ENCODE measurements at regions not wholly inside any gene's neighbourhood (a gene's known extent, or its start where the extent isn't known, plus 50 kb on each side); places are given as distances from the start of the nearest gene placed in this dataset.
A peak's percentile ranks its signal among the peaks of the same experiment; 100 is the strongest.

DNA sequence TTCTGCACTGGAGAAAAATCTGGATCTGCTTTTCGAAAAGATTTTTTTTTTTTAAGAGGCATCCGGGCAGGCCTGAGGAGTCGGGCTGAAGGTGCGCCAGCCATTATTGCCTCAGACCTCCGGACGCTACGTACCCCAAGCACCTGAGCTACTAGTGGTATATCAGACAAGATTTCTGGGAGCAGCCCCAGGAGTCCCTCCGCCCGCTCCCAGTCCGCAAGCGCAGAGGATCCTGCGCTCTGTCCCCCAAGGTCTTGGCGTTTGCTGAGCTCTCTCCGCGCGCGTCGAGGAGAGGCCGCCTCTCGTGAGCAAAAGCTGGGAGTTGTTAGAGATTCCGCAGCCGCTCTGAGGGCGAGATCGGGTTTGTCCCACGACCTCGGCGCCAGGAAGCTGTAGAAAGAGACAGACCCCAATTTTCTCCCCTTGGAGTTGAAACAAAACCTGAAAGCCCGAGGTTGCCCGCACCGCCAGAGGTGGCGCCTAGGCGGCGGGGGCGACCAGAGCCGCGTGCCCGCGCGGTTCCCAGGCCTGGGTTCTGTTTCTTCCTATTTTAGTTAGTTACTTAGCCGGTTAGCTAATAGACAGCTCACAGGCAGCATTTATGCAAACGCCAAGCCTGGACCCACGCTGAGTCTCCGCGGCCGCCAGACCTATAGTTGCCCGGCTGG, 72.5 kb upstream of the POLG start:
- TF ChIP-seq, protein P1, sequence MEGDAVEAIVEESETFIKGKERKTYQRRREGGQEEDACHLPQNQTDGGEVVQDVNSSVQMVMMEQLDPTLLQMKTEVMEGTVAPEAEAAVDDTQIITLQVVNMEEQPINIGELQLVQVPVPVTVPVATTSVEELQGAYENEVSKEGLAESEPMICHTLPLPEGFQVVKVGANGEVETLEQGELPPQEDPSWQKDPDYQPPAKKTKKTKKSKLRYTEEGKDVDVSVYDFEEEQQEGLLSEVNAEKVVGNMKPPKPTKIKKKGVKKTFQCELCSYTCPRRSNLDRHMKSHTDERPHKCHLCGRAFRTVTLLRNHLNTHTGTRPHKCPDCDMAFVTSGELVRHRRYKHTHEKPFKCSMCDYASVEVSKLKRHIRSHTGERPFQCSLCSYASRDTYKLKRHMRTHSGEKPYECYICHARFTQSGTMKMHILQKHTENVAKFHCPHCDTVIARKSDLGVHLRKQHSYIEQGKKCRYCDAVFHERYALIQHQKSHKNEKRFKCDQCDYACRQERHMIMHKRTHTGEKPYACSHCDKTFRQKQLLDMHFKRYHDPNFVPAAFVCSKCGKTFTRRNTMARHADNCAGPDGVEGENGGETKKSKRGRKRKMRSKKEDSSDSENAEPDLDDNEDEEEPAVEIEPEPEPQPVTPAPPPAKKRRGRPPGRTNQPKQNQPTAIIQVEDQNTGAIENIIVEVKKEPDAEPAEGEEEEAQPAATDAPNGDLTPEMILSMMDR (IDR thresholded peaks at IDR 0.05; ENCODE audit: insufficient read depth, low read length), result no peak
- TF ChIP-seq, protein P2, sequence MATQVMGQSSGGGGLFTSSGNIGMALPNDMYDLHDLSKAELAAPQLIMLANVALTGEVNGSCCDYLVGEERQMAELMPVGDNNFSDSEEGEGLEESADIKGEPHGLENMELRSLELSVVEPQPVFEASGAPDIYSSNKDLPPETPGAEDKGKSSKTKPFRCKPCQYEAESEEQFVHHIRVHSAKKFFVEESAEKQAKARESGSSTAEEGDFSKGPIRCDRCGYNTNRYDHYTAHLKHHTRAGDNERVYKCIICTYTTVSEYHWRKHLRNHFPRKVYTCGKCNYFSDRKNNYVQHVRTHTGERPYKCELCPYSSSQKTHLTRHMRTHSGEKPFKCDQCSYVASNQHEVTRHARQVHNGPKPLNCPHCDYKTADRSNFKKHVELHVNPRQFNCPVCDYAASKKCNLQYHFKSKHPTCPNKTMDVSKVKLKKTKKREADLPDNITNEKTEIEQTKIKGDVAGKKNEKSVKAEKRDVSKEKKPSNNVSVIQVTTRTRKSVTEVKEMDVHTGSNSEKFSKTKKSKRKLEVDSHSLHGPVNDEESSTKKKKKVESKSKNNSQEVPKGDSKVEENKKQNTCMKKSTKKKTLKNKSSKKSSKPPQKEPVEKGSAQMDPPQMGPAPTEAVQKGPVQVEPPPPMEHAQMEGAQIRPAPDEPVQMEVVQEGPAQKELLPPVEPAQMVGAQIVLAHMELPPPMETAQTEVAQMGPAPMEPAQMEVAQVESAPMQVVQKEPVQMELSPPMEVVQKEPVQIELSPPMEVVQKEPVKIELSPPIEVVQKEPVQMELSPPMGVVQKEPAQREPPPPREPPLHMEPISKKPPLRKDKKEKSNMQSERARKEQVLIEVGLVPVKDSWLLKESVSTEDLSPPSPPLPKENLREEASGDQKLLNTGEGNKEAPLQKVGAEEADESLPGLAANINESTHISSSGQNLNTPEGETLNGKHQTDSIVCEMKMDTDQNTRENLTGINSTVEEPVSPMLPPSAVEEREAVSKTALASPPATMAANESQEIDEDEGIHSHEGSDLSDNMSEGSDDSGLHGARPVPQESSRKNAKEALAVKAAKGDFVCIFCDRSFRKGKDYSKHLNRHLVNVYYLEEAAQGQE (IDR thresholded peaks at IDR 0.05; ENCODE audit: insufficient replicate concordance, low read depth), result no peak
- peak in 1 of 2 experiments; percentile 65 for DNase-seq (ENCODE audit: low read depth in 1 of 2, low spot score in 1 of 2)
- Histone ChIP-seq H3K4me3 (replicated peaks; ENCODE audit: insufficient read depth, low read length) (no peak overlapping the region), H3K27ac (replicated peaks) (no peak overlapping the region), H3K27me3 (ENCODE audit: insufficient read depth, poor library complexity, severe bottlenecking) (peaks cover 66% of the 10 kb centered on the region)

DNA sequence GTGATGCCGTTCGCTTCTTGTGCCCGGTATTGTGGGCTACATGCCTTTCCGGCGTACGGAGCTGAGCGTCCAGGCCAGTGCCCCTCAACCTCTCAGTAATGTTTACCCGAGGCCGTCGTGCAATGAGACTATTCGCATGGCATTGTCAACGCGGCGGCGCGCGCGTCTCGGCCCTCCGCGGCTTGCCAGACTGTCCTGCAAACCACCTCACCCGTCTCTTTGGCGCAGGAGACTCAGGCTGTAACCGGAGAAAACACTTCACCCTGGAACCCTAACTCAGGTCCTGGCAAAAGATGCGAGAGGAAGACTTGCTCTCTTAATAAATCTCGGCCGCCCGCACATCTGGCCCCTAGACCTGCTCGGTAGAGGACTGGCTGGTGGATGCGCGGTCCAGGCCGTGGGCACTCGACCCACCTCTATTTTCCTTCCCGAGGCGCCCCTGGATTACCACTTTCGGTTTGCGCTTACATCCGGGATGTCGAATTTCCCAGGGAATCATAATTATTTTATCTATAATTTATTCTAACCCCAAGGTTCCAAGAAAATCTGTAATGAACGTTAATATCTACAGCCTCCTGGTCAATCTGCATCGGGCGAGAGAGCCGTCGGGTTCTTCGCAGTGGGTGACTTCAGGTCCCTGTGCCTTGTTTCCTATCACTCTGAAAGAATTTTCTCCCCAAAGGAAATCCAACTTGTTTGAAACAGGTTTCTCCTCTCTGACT, 71.8 kb upstream of the POLG start:
- Histone ChIP-seq H3K27ac (replicated peaks) (no peak overlapping the region), H3K4me3 (replicated peaks; ENCODE audit: insufficient read depth, low read length) (no peak overlapping the region), H3K27me3 (ENCODE audit: insufficient read depth, poor library complexity, severe bottlenecking) (peaks cover 61% of the 10 kb centered on the region)
- no peak for DNase-seq (ENCODE audit: low read depth in 1 of 2, low spot score in 1 of 2)
- TF ChIP-seq, protein P1 (IDR thresholded peaks at IDR 0.05; ENCODE audit: insufficient read depth, low read length), result no peak
- TF ChIP-seq, protein P2 (IDR thresholded peaks at IDR 0.05; ENCODE audit: insufficient replicate concordance, low read depth), result no peak
- TF ChIP-seq POLR2AphosphoS5 (IDR thresholded peaks at IDR 0.05; ENCODE audit: low read depth), result no peak
- no peak for TF ChIP-seq SPI1 (IDR thresholded peaks at IDR 0.05; ENCODE audit: borderline replicate concordance, low read depth)
- TF ChIP-seq GABPA (IDR thresholded peaks at IDR 0.05; ENCODE audit: low read depth), result no peak

DNA sequence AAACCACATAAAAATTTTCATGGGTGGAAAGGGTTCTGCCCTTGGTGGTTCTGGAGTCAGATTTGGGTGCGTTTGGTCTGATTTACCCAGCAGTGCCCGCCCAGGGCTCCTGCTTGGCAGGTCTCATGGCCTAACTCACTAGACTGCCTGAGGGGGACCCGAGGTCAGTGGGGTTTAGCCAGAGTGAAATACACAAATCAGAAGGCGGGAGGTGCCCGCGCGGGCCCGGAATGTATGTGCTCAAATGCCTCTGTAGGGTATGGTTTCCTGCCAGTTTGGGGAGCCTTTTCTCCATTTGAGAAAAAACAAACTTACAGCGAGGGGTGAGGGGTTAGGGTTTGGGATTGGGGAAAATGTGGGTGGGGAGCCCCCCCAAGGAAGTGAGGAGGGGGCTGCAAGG, 70.9 kb upstream of the POLG start:
- Histone ChIP-seq H3K27ac (replicated peaks) (no peak overlapping the region), H3K4me3 (replicated peaks; ENCODE audit: insufficient read depth, low read length) (no peak overlapping the region), H3K27me3 (ENCODE audit: insufficient read depth, poor library complexity, severe bottlenecking) (peaks cover 52% of the 10 kb centered on the region)
- DNase-seq (ENCODE audit: low read depth in 1 of 2, low spot score in 1 of 2), result no peak
- TF ChIP-seq GABPA (IDR thresholded peaks at IDR 0.05; ENCODE audit: low read depth) (no peak), POLR2AphosphoS5 (IDR thresholded peaks at IDR 0.05; ENCODE audit: low read depth) (no peak)

DNA sequence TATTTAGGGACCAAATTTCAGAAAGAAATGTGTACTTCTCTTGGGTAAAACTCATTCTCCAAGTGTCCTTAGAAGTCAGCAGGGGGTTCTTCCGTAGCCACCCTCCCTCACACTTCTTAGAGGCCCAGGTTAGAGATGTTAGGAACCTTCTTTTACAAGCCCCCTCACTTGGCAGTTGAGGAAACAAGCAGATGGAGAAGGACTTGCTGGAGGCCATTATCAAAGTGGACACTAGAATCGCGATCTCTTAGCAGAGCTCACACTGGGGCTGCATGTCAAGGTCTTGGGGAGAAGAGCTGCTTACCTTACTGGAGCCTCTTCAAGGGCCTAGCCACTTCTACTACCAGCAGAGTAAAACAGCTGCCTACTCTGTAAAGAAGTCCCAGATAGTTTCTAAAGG, 69.4 kb upstream of the POLG start:
- H3K4me3 ChIP-seq (replicated peaks; ENCODE audit: insufficient read depth, low read length), result no peak overlapping the region
- DNase-seq (ENCODE audit: low read depth in 1 of 2, low spot score in 1 of 2), result no peak
- no peak overlapping the region for H3K27ac ChIP-seq (replicated peaks)
- peaks cover 37% of the 10 kb centered on the region for H3K27me3 ChIP-seq (ENCODE audit: insufficient read depth, poor library complexity, severe bottlenecking)
- TF ChIP-seq GABPA (IDR thresholded peaks at IDR 0.05; ENCODE audit: low read depth) (no peak), POLR2AphosphoS5 (IDR thresholded peaks at IDR 0.05; ENCODE audit: low read depth) (no peak), SPI1 (IDR thresholded peaks at IDR 0.05; ENCODE audit: borderline replicate concordance, low read depth) (no peak)
- TF ChIP-seq, protein P1 (IDR thresholded peaks at IDR 0.05; ENCODE audit: insufficient read depth, low read length), result no peak
- TF ChIP-seq, protein P2 (IDR thresholded peaks at IDR 0.05; ENCODE audit: insufficient replicate concordance, low read depth), result no peak

Measured in HL-60 (cell line).